ENCODE measurements at regions not wholly inside any gene's neighbourhood (a gene's known extent, or its start where the extent isn't known, plus 50 kb on each side); places are given as distances from the start of the nearest gene placed in this dataset.

DNA sequence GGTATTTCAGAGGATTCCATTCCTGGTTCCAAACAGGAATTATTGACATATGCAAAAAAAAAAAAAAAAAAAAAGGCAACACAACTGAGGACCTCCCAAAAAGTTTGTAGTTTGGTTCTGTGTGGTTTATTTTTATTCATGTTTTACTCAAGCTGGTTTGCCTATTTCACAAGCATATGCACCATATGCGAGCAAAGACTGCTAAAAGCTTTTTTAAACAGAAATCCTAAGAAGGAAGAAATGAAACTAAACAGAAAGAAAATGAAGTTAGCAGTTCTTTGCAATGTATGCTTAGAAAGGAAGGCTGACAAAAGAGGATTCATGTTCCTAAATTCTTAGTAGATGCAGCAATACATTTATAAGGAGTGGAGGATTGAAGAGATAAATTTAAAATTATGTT is 487.6 kb upstream of the FLRT2 start:
- WGBS (ENCODE audit: insufficient coverage), result no CpG with 5 or more reads among the region's 1 CpG
- Histone ChIP-seq H3K36me3 (ENCODE audit: control insufficient read depth, insufficient read depth, low read length) (no peaks in the 10 kb centered on the region), H3K27me3 (ENCODE audit: control insufficient read depth, insufficient read depth, low read length) (no peaks in the 10 kb centered on the region), H3K4me1 (ENCODE audit: control insufficient read depth, insufficient read depth, low read length) (no peaks in the 10 kb centered on the region), H3K9me3 (ENCODE audit: control insufficient read depth, insufficient read depth, low read length) (no peaks in the 10 kb centered on the region), H3K27ac (ENCODE audit: low read depth, low read length) (no peak overlapping the region), H3K4me3 (ENCODE audit: low read depth, low read length) (no peak overlapping the region)
- peak in 1 of 6 donors; percentile 81 for DNase-seq (ENCODE audit: low read depth in 4 of 6, low spot score in 6 of 6)

DNA sequence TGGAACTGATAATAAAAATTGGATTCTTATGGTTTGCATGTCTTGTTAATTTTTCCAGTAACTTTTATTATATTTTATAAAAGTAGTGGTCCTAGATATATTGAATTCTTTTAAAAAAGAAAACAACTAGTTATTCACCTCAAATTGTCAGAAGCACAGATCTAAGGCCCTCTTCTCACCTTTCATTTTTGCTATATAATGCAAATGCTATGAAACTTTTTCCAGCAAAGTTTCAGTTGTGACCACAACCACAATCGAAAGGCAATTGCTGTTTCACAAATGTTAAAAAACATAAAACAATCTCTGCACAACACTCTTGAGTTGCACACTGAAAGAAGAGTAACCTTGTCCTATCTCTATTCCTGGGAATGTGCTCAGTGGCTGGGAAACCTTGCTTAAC is 479.8 kb upstream of the FLRT2 start:
- DNase-seq (ENCODE audit: low read depth in 4 of 6, low spot score in 6 of 6), result no peak
- Histone ChIP-seq H3K4me1 (ENCODE audit: control insufficient read depth, insufficient read depth, low read length) (no peaks in the 10 kb centered on the region), H3K27ac (ENCODE audit: low read depth, low read length) (no peak overlapping the region), H3K4me3 (ENCODE audit: low read depth, low read length) (no peak overlapping the region), H3K9me3 (ENCODE audit: control insufficient read depth, insufficient read depth, low read length) (peaks cover 2% of the 10 kb centered on the region), H3K27me3 (ENCODE audit: control insufficient read depth, insufficient read depth, low read length) (no peaks in the 10 kb centered on the region), H3K36me3 (ENCODE audit: control insufficient read depth, insufficient read depth, low read length) (no peaks in the 10 kb centered on the region)
- WGBS (ENCODE audit: insufficient coverage), result no CpG with 5 or more reads among the region's 1 CpG

DNA sequence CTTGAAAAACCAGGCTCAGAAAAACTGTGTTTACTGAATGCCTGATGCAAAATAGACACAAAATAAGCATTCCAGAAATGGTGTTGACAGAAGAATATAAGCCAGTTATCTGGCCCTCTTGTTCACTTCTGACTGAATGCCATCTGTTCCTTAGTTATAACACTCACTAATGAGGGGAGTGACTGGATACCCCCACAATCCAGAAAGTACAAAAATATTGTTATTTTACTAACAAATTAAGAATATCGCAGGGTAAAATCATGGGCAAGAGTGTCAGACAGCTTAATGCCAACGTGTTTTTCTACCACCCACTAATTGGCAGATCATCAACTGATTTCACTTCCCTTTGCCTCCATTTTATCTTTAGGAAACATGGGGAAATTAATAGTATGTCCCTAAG is 477.3 kb upstream of the FLRT2 start:
- H3K4me3 ChIP-seq (ENCODE audit: low read depth, low read length), result no peak overlapping the region
- no peaks in the 10 kb centered on the region for H3K4me1 ChIP-seq (ENCODE audit: control insufficient read depth, insufficient read depth, low read length)
- H3K9me3 ChIP-seq (ENCODE audit: control insufficient read depth, insufficient read depth, low read length), result peaks cover 2% of the 10 kb centered on the region
- H3K36me3 ChIP-seq (ENCODE audit: control insufficient read depth, insufficient read depth, low read length), result no peaks in the 10 kb centered on the region
- 100% methylated on average over 1 of the region's 2 CpGs for WGBS (ENCODE audit: insufficient coverage)
- no peak for DNase-seq (ENCODE audit: low read depth in 4 of 6, low spot score in 6 of 6)
- no peak overlapping the region for H3K27ac ChIP-seq (ENCODE audit: low read depth, low read length)
- no peaks in the 10 kb centered on the region for H3K27me3 ChIP-seq (ENCODE audit: control insufficient read depth, insufficient read depth, low read length)

DNA sequence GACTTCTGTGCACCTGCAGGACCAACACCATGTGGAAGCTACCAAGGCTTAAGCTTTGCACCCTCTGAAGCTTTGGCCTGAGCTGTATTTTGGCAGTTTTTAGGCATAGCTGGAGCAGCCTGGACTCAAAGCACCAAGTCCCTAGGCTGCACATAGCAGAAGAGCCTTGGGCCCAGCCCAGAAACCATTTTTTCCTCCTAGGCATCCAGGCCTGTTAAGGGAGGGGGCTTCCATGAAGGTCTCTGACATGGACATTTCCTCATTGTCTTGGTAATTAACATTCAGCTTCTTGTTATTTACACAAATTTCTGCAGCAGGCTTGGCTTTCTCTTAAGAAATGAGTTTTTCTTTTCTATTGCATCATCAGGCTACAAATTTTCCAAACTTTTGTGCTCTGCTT is 475.8 kb upstream of the FLRT2 start:
- no peak for DNase-seq (ENCODE audit: low read depth in 4 of 6, low spot score in 6 of 6)
- Histone ChIP-seq H3K9me3 (ENCODE audit: control insufficient read depth, insufficient read depth, low read length) (peaks cover 2% of the 10 kb centered on the region), H3K36me3 (ENCODE audit: control insufficient read depth, insufficient read depth, low read length) (no peaks in the 10 kb centered on the region), H3K4me3 (ENCODE audit: low read depth, low read length) (no peak overlapping the region), H3K4me1 (ENCODE audit: control insufficient read depth, insufficient read depth, low read length) (no peaks in the 10 kb centered on the region), H3K27ac (ENCODE audit: low read depth, low read length) (no peak overlapping the region), H3K27me3 (ENCODE audit: control insufficient read depth, insufficient read depth, low read length) (no peaks in the 10 kb centered on the region)

DNA sequence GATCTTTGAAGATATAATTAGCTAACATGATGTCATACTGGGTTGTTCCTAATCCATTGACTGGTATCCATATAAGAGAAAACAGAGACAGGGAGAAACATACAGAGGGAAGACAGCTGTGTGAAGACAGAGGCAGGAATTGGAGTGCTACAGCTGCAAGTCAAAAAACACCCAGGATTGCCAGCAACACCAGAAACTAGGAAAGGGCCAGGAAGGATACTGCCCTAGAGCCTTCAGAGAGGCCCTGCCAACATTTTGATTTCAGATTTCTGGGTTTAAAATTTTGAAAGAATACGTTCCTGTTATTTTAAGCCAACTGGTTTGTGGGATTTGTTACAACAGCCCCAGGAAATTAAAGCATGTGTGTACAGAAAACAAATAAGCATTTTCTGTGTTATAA is 473.7 kb upstream of the FLRT2 start:
- Histone ChIP-seq H3K4me3 (ENCODE audit: low read depth, low read length) (no peak overlapping the region), H3K9me3 (ENCODE audit: control insufficient read depth, insufficient read depth, low read length) (peaks cover 2% of the 10 kb centered on the region), H3K27ac (ENCODE audit: low read depth, low read length) (no peak overlapping the region), H3K36me3 (ENCODE audit: control insufficient read depth, insufficient read depth, low read length) (no peaks in the 10 kb centered on the region), H3K4me1 (ENCODE audit: control insufficient read depth, insufficient read depth, low read length) (no peaks in the 10 kb centered on the region), H3K27me3 (ENCODE audit: control insufficient read depth, insufficient read depth, low read length) (no peaks in the 10 kb centered on the region)
- WGBS (ENCODE audit: insufficient coverage), result no CpG with 5 or more reads among the region's 1 CpG
- no peak for DNase-seq (ENCODE audit: low read depth in 4 of 6, low spot score in 6 of 6)

DNA sequence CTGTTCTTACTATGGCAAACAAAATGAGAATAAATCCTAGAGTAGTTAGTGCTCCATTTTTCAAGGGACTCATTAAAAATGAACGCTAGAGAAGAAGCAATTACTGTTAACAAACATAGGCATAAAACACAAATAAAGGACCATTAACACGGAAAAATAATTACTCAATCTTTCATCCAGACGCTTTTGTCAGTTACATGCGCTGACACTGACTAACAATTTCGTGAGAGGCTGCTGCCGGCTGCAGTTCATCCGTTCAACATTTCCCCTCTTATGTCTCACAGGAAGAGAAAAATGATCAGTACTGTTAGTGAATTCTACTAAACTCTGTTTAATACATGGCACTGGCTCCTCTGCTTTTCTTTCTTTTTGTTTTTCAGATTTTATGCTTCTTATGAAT is 472.7 kb upstream of the FLRT2 start:
- DNase-seq (ENCODE audit: low read depth in 4 of 6, low spot score in 6 of 6), result peak in 3 of 6 donors; percentile 9 to 82 (median 46)
- Histone ChIP-seq H3K4me3 (ENCODE audit: low read depth, low read length) (no peak overlapping the region), H3K27me3 (ENCODE audit: control insufficient read depth, insufficient read depth, low read length) (no peaks in the 10 kb centered on the region), H3K27ac (ENCODE audit: low read depth, low read length) (no peak overlapping the region), H3K4me1 (ENCODE audit: control insufficient read depth, insufficient read depth, low read length) (no peaks in the 10 kb centered on the region), H3K9me3 (ENCODE audit: control insufficient read depth, insufficient read depth, low read length) (peaks cover 2% of the 10 kb centered on the region), H3K36me3 (ENCODE audit: control insufficient read depth, insufficient read depth, low read length) (no peaks in the 10 kb centered on the region)
- WGBS (ENCODE audit: insufficient coverage), result 40% methylated on average over 1 of the region's 7 CpGs

DNA sequence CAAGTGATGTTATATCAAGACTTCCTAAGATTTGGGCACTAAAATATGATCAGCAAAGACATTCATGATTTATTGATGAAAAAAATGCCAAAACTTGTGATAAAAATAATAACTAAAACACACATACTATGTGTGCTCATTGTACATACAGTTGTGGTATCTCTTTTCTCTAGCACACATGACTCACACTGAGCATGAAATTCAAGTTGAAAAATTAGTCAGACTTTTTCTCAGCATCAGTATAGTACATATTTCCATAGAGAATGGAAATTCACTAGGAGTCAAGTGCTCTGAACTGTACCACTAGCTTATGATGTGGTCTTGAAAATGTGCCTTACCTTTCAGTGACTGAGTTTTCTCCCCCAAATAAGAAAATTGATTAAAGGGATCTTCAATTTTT is 471.8 kb upstream of the FLRT2 start:
- H3K27ac ChIP-seq (ENCODE audit: low read depth, low read length), result no peak overlapping the region
- H3K4me3 ChIP-seq (ENCODE audit: low read depth, low read length), result no peak overlapping the region
- no peak for DNase-seq (ENCODE audit: low read depth in 4 of 6, low spot score in 6 of 6)
- H3K4me1 ChIP-seq (ENCODE audit: control insufficient read depth, insufficient read depth, low read length), result no peaks in the 10 kb centered on the region
- H3K36me3 ChIP-seq (ENCODE audit: control insufficient read depth, insufficient read depth, low read length), result no peaks in the 10 kb centered on the region
- peaks cover 2% of the 10 kb centered on the region for H3K9me3 ChIP-seq (ENCODE audit: control insufficient read depth, insufficient read depth, low read length)
- H3K27me3 ChIP-seq (ENCODE audit: control insufficient read depth, insufficient read depth, low read length), result no peaks in the 10 kb centered on the region

DNA sequence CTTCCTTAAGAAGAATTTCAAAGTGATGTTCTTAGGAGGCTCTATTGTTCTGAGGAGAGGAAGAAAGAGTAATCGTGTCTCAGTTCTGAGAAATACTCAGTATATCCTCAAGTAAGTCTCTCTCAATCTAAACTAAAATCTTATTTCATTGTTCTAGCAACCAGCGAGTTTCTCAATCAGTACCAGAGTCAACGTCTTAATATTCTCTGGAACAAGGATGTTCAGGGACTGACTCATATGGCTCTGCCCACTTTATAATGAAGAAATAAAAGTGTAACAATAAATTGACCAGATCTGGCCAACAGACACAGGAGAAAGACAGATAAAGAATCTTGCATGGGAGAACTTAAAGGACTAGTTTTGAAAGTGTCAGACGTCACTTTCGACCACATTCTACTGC is 469.8 kb upstream of the FLRT2 start:
- H3K36me3 ChIP-seq (ENCODE audit: control insufficient read depth, insufficient read depth, low read length), result no peaks in the 10 kb centered on the region
- no peak overlapping the region for H3K4me3 ChIP-seq (ENCODE audit: low read depth, low read length)
- H3K9me3 ChIP-seq (ENCODE audit: control insufficient read depth, insufficient read depth, low read length), result no peaks in the 10 kb centered on the region
- DNase-seq (ENCODE audit: low read depth in 4 of 6, low spot score in 6 of 6), result no peak
- H3K4me1 ChIP-seq (ENCODE audit: control insufficient read depth, insufficient read depth, low read length), result no peaks in the 10 kb centered on the region
- no peak overlapping the region for H3K27ac ChIP-seq (ENCODE audit: low read depth, low read length)
- H3K27me3 ChIP-seq (ENCODE audit: control insufficient read depth, insufficient read depth, low read length), result no peaks in the 10 kb centered on the region
- WGBS (ENCODE audit: insufficient coverage), result 100% methylated on average over 2 of the region's 5 CpGs

DNA sequence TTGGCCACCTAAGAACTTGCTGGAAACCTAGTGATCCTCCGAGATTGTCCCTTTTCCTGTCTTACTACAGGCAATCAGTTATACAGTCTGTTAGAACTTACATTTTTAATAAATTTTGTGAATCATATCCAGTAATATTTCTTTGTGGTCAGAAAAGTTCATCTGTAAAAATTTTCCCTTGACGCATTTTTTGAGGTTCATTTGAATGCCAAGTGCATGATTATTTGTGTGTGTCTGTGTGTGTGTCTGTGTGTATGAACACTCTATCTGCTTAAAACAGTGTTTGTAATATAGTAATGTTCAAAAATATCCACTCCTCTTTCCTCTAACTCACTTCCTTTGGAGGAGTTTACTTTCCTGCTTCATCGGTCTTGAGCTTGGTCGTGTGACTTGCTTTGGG is 468.7 kb upstream of the FLRT2 start:
- Histone ChIP-seq H3K27me3 (ENCODE audit: control insufficient read depth, insufficient read depth, low read length) (no peaks in the 10 kb centered on the region), H3K9me3 (ENCODE audit: control insufficient read depth, insufficient read depth, low read length) (no peaks in the 10 kb centered on the region), H3K4me3 (ENCODE audit: low read depth, low read length) (no peak overlapping the region), H3K4me1 (ENCODE audit: control insufficient read depth, insufficient read depth, low read length) (no peaks in the 10 kb centered on the region), H3K36me3 (ENCODE audit: control insufficient read depth, insufficient read depth, low read length) (no peaks in the 10 kb centered on the region), H3K27ac (ENCODE audit: low read depth, low read length) (no peak overlapping the region)
- DNase-seq (ENCODE audit: low read depth in 4 of 6, low spot score in 6 of 6), result no peak
- WGBS (ENCODE audit: insufficient coverage), result 100% methylated on average over 1 of the region's 4 CpGs

DNA sequence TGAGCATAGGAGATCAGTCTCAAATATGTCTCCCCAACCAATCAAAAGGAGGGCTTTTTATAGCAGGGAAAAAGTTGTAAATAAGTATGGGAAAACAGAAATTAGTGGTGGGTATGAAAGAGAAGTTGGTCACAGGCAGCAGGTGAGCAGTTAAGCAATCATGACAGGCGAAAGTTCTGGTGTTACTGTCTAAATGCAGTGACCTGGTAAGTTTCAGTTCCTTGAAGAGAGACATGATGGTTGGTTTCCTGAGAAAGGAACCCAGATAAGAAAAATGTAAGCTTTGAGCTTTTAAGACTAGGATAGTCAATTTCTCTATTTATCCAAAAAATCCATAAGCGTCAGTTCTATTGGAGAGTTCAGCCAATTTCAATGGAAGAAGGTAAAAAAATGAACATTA is 466.2 kb upstream of the FLRT2 start:
- H3K9me3 ChIP-seq (ENCODE audit: control insufficient read depth, insufficient read depth, low read length), result no peaks in the 10 kb centered on the region
- no peaks in the 10 kb centered on the region for H3K36me3 ChIP-seq (ENCODE audit: control insufficient read depth, insufficient read depth, low read length)
- 100% methylated on average over 1 of the region's 2 CpGs for WGBS (ENCODE audit: insufficient coverage)
- H3K4me1 ChIP-seq (ENCODE audit: control insufficient read depth, insufficient read depth, low read length), result no peaks in the 10 kb centered on the region
- no peak overlapping the region for H3K4me3 ChIP-seq (ENCODE audit: low read depth, low read length)
- H3K27me3 ChIP-seq (ENCODE audit: control insufficient read depth, insufficient read depth, low read length), result no peaks in the 10 kb centered on the region
- no peak for DNase-seq (ENCODE audit: low read depth in 4 of 6, low spot score in 6 of 6)
- H3K27ac ChIP-seq (ENCODE audit: low read depth, low read length), result no peak overlapping the region

DNA sequence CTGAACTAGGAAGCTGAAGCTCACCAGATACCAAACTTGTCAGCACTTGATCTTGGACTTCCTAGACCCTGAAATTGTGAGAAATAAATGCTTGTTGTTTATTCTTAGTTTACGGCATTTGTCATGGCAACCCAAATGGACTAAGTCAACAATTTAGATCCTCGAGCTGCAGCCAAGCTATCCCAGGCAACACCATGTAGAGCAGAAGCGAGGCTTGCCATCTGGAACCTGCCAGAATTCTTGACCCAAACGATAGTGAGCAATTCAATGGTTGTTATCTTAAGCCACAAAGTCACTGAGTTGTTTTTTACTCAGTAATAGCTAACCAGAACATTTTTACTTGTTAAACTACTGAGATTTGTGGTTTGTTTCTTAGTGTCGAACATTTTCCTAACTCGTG is 458.5 kb upstream of the FLRT2 start:
- Histone ChIP-seq H3K9me3 (ENCODE audit: control insufficient read depth, insufficient read depth, low read length) (no peaks in the 10 kb centered on the region), H3K36me3 (ENCODE audit: control insufficient read depth, insufficient read depth, low read length) (no peaks in the 10 kb centered on the region), H3K27me3 (ENCODE audit: control insufficient read depth, insufficient read depth, low read length) (no peaks in the 10 kb centered on the region), H3K4me3 (ENCODE audit: low read depth, low read length) (no peak overlapping the region), H3K27ac (ENCODE audit: low read depth, low read length) (no peak overlapping the region), H3K4me1 (ENCODE audit: control insufficient read depth, insufficient read depth, low read length) (no peaks in the 10 kb centered on the region)
- 39% methylated on average over 3 of the region's 6 CpGs for WGBS (ENCODE audit: insufficient coverage)
- peak in 3 of 6 donors; percentile 9 to 45 (median 11) for DNase-seq (ENCODE audit: low read depth in 4 of 6, low spot score in 6 of 6)
